GM18907 (cell line): ENCODE measurements at regions not wholly inside any gene's neighbourhood (a gene's known extent, or its start where the extent isn't known, plus 50 kb on each side); places are given as distances from the start of the nearest gene placed in this dataset.

Experiments
- ATAC-seq: cut with Tn5 transposase; IDR thresholded peaks from one replicate; pipeline ENCODE4 v1.9.1; 2021; ENCODE audit warnings: mild to moderate bottlenecking, moderate library complexity; ENCODE audit not compliant: unreplicated experiment

- no peak for ATAC-seq
Observed at GRCh38 chr6:149212206-149212605, 105.3 kb upstream of the TAB2 start.

- peak; percentile 24 for ATAC-seq
Observed at GRCh38 chr6:149212892-149213801, 104.4 kb upstream of the TAB2 start.

- no peak for ATAC-seq
Observed at GRCh38 chr6:149213829-149214228, 103.7 kb upstream of the TAB2 start.

- no peak for ATAC-seq
Observed at GRCh38 chr6:149216459-149216858, 101.1 kb upstream of the TAB2 start.

GRCh38 chr6:149217466-149217888 is 100.0 kb upstream of the TAB2 start:
- peak; percentile 84 for ATAC-seq

GRCh38 chr6:149218471-149218870 is 99.0 kb upstream of the TAB2 start:
- no peak for ATAC-seq

- no peak for ATAC-seq
Observed at GRCh38 chr6:149218915-149219314, 98.6 kb upstream of the TAB2 start.

GRCh38 chr6:149220882-149221773 is 96.4 kb upstream of the TAB2 start:
- ATAC-seq: no peak

GRCh38 chr6:149221774-149222070 is 95.8 kb upstream of the TAB2 start:
- ATAC-seq: no peak

- no peak for ATAC-seq
Observed at GRCh38 chr6:149223120-149223903, 94.2 kb upstream of the TAB2 start.

- ATAC-seq: no peak
Observed at GRCh38 chr6:149223904-149224351, 93.6 kb upstream of the TAB2 start.

- ATAC-seq: no peak
Observed at GRCh38 chr6:149224399-149224798, 93.1 kb upstream of the TAB2 start.

GRCh38 chr6:149225370-149225769 is 92.1 kb upstream of the TAB2 start:
- ATAC-seq: no peak

- no peak for ATAC-seq
Observed at GRCh38 chr6:149225946-149226345, 91.6 kb upstream of the TAB2 start.

GRCh38 chr6:149227796-149228195 is 89.7 kb upstream of the TAB2 start:
- ATAC-seq: no peak

GRCh38 chr6:149228311-149228955 is 89.1 kb upstream of the TAB2 start:
- no peak for ATAC-seq

- ATAC-seq: no peak
Observed at GRCh38 chr6:149229096-149229495, 88.4 kb upstream of the TAB2 start.

- no peak for ATAC-seq
Observed at GRCh38 chr6:149230712-149231460, 86.6 kb upstream of the TAB2 start.

- ATAC-seq: no peak
Observed at GRCh38 chr6:149231778-149232177, 85.7 kb upstream of the TAB2 start.
